ENCODE measurements at regions not wholly inside any gene's neighbourhood (a gene's known extent, or its start where the extent isn't known, plus 50 kb on each side); places are given as distances from the start of the nearest gene placed in this dataset.

DNA sequence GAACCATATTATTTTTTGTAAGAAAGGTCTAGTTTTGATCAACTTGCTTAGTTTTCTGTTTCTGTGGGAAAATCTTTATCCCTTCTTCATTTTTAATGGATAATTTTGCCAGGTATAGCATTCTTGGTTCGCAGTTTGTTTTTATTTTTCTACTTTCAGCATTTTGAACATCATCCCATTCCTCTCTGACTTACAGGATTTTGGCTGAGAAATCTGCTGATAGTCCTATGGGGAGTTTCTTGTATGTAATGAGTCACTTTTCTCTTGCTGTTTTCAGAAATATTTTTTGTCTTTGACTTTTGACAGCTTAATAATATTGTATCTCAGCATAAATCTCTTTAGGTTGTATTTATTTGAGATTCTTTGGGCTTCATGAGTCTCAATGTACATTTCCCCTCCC, 389.1 kb downstream of the PBX1 start:
- no peak for DNase-seq (ENCODE audit: low read depth)

- no peak for DNase-seq (ENCODE audit: low read depth)
These were observed 378.3 kb downstream of the PBX1 start for GRCh38 chr1:164937291-164937690.

DNA sequence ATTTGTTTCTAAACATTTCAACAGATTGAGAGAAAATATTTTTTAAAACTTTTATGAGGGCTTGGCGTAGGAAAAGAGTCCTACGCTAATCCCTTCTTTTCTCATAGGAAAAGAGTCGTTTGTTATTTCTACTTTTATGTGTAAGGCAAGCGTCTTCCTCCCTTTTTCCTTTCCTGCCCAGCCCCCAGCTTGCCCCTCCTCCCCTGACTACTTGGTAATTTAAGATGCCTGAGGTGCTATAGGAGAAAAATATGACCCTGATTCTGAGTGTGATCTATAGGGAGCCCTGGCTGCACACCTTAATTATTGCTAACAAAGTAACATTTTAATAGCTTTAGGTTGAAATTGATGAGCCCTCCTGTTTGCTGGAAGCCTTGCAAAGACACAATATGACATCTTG, 373.6 kb downstream of the PBX1 start:
- no peak for DNase-seq (ENCODE audit: low read depth)

GRCh38 chr1:164930833-164931232, 371.8 kb downstream of the PBX1 start:
- DNase-seq (ENCODE audit: low read depth), result no peak

DNA sequence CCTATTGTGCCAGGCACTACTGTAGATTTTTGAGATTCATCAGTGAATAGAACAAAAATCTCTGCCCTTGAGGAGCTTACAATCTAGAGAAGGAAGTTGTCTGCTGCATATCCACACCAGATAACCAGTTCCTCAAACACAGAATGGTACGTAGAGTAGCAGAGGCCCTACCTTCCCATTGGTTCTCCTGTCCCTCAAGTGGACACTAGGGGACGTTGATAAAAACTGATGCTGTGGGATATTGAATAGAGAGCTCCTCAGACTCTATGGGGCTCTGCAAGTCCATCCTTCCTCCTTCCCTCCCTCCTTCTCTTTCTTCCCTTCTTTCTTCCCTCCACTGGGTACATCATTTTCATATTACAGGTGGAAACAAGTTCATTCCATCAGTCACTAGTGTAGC, 371.3 kb downstream of the PBX1 start:
- DNase-seq (ENCODE audit: low read depth), result no peak

DNA sequence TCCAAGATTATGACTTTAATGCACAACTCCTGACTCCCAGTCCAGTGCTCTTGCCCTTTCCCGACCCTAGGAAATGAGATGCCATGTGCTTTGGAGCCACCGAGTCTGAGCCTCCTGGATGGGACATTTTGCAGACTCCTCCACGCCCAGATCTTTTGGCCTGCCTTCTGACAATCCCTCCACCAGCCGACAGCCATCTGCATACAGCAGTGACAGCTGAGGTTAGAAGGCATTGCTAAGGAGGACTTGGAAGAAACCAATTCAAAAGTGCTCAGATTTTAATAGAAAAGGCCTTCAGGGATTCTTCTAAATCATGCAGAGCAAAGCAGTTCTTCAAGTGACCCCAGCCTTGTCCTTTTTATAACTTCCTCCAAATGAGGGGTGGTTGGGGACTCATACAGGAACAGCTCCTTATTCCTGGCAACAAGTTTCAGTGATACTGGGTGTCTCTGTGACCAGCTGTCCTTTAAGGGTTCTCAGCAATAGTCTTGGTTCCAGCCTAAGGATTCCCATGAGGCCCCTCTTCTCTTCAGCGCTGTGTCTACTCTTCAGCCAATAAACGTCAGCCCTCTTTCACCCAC, 369.3 kb downstream of the PBX1 start:
- DNase-seq (ENCODE audit: low read depth), result no peak

DNA sequence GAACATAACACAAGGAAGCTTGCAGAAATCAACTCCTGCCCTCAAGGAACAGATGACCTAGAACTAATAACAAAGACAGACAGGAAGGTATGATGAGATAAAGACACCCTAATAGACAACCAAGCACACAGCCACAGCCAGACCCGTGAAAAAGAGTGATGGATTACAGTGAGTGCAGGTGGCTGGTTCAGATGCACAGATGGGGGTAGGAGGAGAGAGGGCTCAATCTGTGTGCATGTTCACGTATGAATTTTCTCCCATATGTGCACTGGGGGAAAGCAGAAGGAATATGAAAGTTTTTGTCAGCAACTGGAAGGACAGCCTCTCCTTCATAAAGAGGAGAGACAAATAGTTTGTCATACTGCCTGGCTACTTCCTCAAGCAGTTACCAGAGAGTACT, 367.1 kb downstream of the PBX1 start:
- no peak for DNase-seq (ENCODE audit: low read depth)

DNA sequence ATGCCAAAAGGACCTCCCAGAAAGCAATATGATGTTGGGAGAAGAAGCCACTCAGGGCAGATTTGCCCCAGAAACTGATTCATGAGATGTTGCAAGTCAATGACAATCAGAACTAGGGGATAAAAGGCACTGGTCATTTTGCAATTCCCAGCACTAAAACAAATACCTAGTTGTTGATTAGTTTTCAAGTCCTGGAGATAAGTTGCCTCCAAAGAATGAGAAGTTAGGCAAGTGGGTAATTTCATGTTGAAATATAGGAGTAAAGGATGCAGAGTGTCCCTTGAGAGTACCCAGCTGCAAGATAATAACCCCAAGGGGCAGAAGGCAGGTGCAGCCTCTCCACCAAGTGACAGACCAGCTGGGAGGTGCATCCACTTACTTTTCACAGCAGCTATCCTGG, 363.6 kb downstream of the PBX1 start:
- DNase-seq (ENCODE audit: low read depth), result no peak

DNA sequence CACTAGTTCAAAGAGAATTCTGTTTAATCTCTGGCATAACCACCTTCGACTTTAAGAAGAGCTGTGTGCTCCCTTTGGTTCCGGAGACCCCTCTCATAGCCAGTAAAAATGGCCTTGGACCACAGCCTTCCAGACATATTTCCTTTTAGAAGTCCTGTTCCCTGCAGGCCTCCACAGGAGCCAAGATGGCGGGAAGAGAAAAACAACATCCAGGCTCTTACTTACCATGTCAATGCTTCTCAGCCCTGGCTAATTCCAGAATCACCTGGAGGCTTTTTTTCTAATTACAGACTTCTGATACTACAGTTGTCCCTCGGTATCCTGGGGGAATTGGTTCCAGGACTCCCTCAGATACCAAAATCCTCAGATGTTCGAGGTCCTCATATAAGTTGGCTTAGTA, 362.5 kb downstream of the PBX1 start:
- DNase-seq (ENCODE audit: low read depth), result no peak

- DNase-seq (ENCODE audit: low read depth), result no peak
These were observed 359.2 kb downstream of the PBX1 start for GRCh38 chr1:164918140-164918539.

DNA sequence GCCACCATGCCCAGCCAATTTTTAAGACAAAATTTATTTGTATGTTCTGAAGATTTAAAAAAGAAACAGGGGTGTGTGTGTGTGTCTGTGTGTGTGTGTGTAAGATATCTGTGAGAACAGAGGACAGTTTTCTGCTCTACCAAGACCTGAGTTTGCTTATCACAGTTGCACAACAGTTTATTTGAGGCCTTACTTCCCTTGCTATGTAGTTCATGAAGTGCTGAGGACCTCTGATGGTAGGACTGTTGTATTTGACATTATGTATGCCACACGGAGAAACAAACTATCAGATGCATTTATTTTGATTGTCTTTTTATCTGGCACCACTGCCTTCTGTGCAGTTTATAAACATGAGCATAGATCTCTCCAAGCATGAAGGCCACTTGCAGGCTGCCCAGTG, 355.2 kb downstream of the PBX1 start:
- DNase-seq (ENCODE audit: low read depth), result no peak

- DNase-seq (ENCODE audit: low read depth), result no peak
These were observed 353.3 kb downstream of the PBX1 start for GRCh38 chr1:164912290-164912689.

GRCh38 chr1:164910671-164911070, 351.7 kb downstream of the PBX1 start:
- no peak for DNase-seq (ENCODE audit: low read depth)

DNA sequence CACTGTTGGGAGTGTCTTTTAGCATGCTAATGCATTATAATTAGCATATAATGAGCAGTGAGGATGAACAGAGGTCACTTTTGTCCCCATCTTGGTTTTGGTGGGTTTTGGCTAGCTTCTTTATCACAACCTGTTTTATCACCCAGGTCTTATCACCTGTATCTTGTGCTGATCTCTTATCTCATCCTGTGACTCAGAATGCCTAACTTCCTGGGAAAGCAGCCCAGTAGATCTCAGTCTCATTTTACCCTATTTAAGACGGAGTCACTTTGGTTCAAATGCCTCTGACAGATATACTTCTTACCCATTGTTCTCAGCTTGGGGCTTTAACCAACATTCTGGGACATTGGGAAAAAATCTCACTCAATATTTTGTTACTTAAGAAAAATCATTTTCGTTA, 348.7 kb downstream of the PBX1 start:
- DNase-seq (ENCODE audit: low read depth), result no peak

- no peak for DNase-seq (ENCODE audit: low read depth)
These were observed 346.9 kb downstream of the PBX1 start for GRCh38 chr1:164905869-164906268.

DNA sequence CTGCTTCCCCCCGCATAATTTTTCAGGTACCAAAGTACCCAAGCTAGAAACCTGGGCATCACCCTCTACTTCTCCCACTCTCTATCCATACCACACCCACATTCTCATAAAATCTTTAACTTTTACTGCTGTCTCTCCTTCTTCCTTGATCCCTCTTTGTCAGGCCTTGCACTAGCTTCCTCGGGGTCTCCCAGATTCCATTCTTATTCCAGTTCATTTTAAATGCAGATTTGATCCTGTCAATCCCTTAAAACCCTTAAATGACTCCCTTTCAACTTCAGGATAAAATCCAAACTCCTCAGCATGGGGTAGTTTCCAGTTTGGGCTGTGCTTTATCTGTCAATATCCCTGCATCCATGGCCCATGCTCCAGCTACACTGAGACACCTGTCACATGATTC, 343.5 kb downstream of the PBX1 start:
- no peak for DNase-seq (ENCODE audit: low read depth)

All from forelimb muscle (tissue), 1 donor.